ENCODE measurements at regions not wholly inside any gene's neighbourhood (a gene's known extent, or its start where the extent isn't known, plus 50 kb on each side); places are given as distances from the start of the nearest gene placed in this dataset.

DNA sequence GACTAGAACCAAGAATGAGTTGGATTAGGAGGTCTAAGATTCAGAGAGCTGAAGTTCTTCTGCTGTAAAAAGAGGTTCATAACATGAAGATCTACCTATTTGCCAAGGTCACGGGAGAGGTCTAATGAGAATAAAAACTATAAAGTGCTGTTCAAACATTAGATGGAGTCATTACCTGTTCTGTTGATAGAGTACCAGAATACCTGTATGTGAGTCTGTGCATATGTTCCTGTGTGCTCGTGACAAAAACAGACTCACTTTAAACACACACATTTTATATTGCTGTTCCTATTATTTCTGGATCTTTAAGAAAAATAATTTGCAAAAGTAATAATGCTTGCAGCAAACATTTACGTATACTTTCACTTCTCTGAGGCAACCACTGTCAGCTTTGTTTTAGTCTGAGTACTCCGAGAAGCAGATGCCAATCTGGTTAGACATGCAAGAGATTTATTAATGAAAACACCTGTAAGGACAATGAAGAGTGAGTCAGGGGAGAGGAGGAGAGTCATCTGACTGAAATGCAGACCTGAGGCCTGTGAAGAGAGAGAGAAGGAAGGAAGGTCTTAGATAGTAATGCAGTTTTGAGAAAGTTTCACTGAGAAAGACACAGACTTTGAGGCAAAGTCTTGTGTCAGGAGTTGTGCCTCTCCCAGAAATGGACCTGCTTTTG, 221.2 kb downstream of the SQOR start:
- DNase-seq: no peak
- intact Hi-C loops (cut with DNase I; ENCODE audit: low total_unique reads): no loop called here
- no peak overlapping the region for H3K4me3 ChIP-seq
- H3K27ac ChIP-seq: no peak overlapping the region
- TF ChIP-seq POLR2A (IDR thresholded peaks at IDR 0.05): no peak
- TF ChIP-seq, protein P1, sequence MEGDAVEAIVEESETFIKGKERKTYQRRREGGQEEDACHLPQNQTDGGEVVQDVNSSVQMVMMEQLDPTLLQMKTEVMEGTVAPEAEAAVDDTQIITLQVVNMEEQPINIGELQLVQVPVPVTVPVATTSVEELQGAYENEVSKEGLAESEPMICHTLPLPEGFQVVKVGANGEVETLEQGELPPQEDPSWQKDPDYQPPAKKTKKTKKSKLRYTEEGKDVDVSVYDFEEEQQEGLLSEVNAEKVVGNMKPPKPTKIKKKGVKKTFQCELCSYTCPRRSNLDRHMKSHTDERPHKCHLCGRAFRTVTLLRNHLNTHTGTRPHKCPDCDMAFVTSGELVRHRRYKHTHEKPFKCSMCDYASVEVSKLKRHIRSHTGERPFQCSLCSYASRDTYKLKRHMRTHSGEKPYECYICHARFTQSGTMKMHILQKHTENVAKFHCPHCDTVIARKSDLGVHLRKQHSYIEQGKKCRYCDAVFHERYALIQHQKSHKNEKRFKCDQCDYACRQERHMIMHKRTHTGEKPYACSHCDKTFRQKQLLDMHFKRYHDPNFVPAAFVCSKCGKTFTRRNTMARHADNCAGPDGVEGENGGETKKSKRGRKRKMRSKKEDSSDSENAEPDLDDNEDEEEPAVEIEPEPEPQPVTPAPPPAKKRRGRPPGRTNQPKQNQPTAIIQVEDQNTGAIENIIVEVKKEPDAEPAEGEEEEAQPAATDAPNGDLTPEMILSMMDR (IDR thresholded peaks at IDR 0.05): no peak
- no peaks in the 10 kb centered on the region for H3K36me3 ChIP-seq
- H3K27me3 ChIP-seq: no peaks in the 10 kb centered on the region
- H3K9me3 ChIP-seq: no peaks in the 10 kb centered on the region
- H3K4me1 ChIP-seq: no peaks in the 10 kb centered on the region

- no peak for TF ChIP-seq POLR2A (IDR thresholded peaks at IDR 0.05)
- TF ChIP-seq, protein P1 (IDR thresholded peaks at IDR 0.05): no peak
- Histone ChIP-seq H3K27me3 (no peaks in the 10 kb centered on the region), H3K27ac (no peak overlapping the region), H3K36me3 (no peaks in the 10 kb centered on the region), H3K4me3 (no peak overlapping the region), H3K9me3 (no peaks in the 10 kb centered on the region), H3K4me1 (no peaks in the 10 kb centered on the region)
- intact Hi-C loops (cut with DNase I; ENCODE audit: low total_unique reads): no loop called here
- DNase-seq: no peak
Measured at GRCh38 chr15:45857291-45857690, 222.5 kb downstream of the SQOR start.

- Histone ChIP-seq H3K27me3 (no peaks in the 10 kb centered on the region), H3K9me3 (no peaks in the 10 kb centered on the region), H3K27ac (no peak overlapping the region), H3K4me3 (no peak overlapping the region), H3K4me1 (no peaks in the 10 kb centered on the region), H3K36me3 (no peaks in the 10 kb centered on the region)
- TF ChIP-seq POLR2A (IDR thresholded peaks at IDR 0.05): no peak
- TF ChIP-seq, protein P1 (IDR thresholded peaks at IDR 0.05): no peak
- DNase-seq: no peak
- intact Hi-C loops (cut with DNase I; ENCODE audit: low total_unique reads): no loop called here
Measured at GRCh38 chr15:45858491-45858890, 223.7 kb downstream of the SQOR start.

GRCh38 chr15:45862034-45862433, 227.2 kb downstream of the SQOR start:
- Histone ChIP-seq H3K27me3 (no peaks in the 10 kb centered on the region), H3K36me3 (no peaks in the 10 kb centered on the region), H3K27ac (no peak overlapping the region), H3K4me1 (no peaks in the 10 kb centered on the region), H3K4me3 (no peak overlapping the region), H3K9me3 (no peaks in the 10 kb centered on the region)
- intact Hi-C loops (cut with DNase I; ENCODE audit: low total_unique reads): no loop called here
- no peak for DNase-seq
- TF ChIP-seq, protein P1 (IDR thresholded peaks at IDR 0.05): no peak
- no peak for TF ChIP-seq POLR2A (IDR thresholded peaks at IDR 0.05)

DNA sequence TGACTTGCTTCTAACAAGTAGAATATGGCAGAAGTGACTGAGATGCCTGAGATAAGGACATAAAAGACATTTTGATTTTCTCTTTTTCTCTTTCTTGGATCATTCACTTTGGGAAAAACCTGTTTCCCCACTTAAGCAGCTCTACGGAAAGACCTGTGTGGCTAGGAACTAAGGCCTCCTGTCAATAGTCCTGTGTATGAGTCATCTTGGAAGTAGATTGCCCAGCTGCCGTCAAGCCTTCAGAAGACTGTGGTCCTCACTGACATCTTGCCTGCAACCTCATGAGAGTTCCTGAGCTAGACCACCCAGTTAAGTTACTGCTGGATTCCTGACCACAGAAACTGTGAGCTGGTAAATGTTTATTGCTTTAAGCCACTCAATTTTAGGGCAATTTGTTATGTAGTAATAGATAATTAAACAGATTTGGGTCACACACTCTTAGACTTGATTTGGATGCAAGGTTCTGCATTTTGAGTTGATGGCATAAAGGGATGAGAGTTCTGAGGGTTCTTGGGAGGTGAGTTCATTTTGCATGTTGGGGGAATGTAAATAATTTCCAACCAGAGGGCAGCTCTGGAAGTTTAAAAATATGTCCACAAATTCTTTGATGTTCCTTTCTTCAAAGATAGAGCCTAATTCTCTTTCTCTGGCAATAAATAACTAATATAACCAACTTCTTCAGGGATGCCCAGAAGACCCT, 229.2 kb downstream of the SQOR start:
- DNase-seq: no peak
- Histone ChIP-seq H3K9me3 (no peaks in the 10 kb centered on the region), H3K27ac (no peak overlapping the region), H3K4me3 (no peak overlapping the region), H3K4me1 (no peaks in the 10 kb centered on the region), H3K36me3 (no peaks in the 10 kb centered on the region), H3K27me3 (no peaks in the 10 kb centered on the region)
- TF ChIP-seq, protein P1 (IDR thresholded peaks at IDR 0.05): no peak
- TF ChIP-seq POLR2A (IDR thresholded peaks at IDR 0.05): no peak
- intact Hi-C loops (cut with DNase I; ENCODE audit: low total_unique reads): no loop called here

All from uterus (tissue), 3 donors.